ENCODE measurements at regions not wholly inside any gene's neighbourhood (a gene's known extent, or its start where the extent isn't known, plus 50 kb on each side); places are given as distances from the start of the nearest gene placed in this dataset.

- intact Hi-C loops (cut with DNase I, micrococcal nuclease) = no loop called here
- H3K4me3 ChIP-seq (ENCODE audit: low read length) = no peak overlapping the region
- no peak overlapping the region for H3K27ac Mint-ChIP-seq
- peaks cover 6% of the 10 kb centered on the region for H3K9me3 Mint-ChIP-seq
- TF ChIP-seq CTCF (IDR thresholded peaks at IDR 0.05) = no peak
- no peaks in the 10 kb centered on the region for H3K27me3 ChIP-seq (ENCODE audit: control insufficient read depth in 1 of 2, insufficient read depth in 2 of 2, low read length in 2 of 2)
- peaks cover 0 to 9% of the 10 kb centered on the region in 2 experiments for H3K9me3 ChIP-seq (ENCODE audit: control insufficient read depth in 1 of 2, insufficient read depth in 1 of 2, low read length in 2 of 2)
- ATAC-seq (ENCODE audit: poor library complexity) (no peak), DNase-seq (no peak)
- no peaks in the 10 kb centered on the region for H3K36me3 Mint-ChIP-seq (ENCODE audit: low read depth)
- no peak overlapping the region for H3K27ac ChIP-seq (ENCODE audit: low read depth in 1 of 2, low read length in 2 of 2)
- no peaks in the 10 kb centered on the region for H3K4me1 ChIP-seq (ENCODE audit: insufficient read depth, low read length)
- H3K27me3 Mint-ChIP-seq = no peaks in the 10 kb centered on the region
- no peaks in the 10 kb centered on the region for H3K36me3 ChIP-seq (ENCODE audit: insufficient read depth, low read length)
- H3K4me3 Mint-ChIP-seq = no peak overlapping the region
- POLR2A ChIA-PET = no interaction called here
- no peaks in the 10 kb centered on the region for H3K4me1 Mint-ChIP-seq (ENCODE audit: low read depth)
- CTCF ChIA-PET = no interaction called here
Observed at GRCh38 chr12:83691730-83692129, 1005.0 kb downstream of the TMTC2 start.

- ChIA-PET CTCF (no interaction called here), POLR2A (no interaction called here)
- no peaks in the 10 kb centered on the region for H3K36me3 ChIP-seq (ENCODE audit: insufficient read depth, low read length)
- Mint-ChIP-seq H3K9me3 (peaks cover 10% of the 10 kb centered on the region), H3K4me1 (ENCODE audit: low read depth) (no peaks in the 10 kb centered on the region), H3K4me3 (no peak overlapping the region), H3K36me3 (ENCODE audit: low read depth) (no peaks in the 10 kb centered on the region), H3K27ac (no peak overlapping the region), H3K27me3 (no peaks in the 10 kb centered on the region)
- H3K27ac ChIP-seq (ENCODE audit: low read depth in 1 of 2, low read length in 2 of 2) = no peak overlapping the region
- H3K9me3 ChIP-seq (ENCODE audit: control insufficient read depth in 1 of 2, insufficient read depth in 1 of 2, low read length in 2 of 2) = peaks cover 0 to 3% of the 10 kb centered on the region in 2 experiments
- no peak for TF ChIP-seq CTCF (IDR thresholded peaks at IDR 0.05)
- intact Hi-C loops (cut with DNase I, micrococcal nuclease) = no loop called here
- no peak overlapping the region for H3K4me3 ChIP-seq (ENCODE audit: low read length)
- ATAC-seq (ENCODE audit: poor library complexity) = no peak
- DNase-seq = no peak
- no peaks in the 10 kb centered on the region for H3K4me1 ChIP-seq (ENCODE audit: insufficient read depth, low read length)
- H3K27me3 ChIP-seq (ENCODE audit: control insufficient read depth in 1 of 2, insufficient read depth in 2 of 2, low read length in 2 of 2) = no peaks in the 10 kb centered on the region
Observed at GRCh38 chr12:83690465-83690864, 1003.8 kb downstream of the TMTC2 start.

GRCh38 chr12:83689333-83689732 is 1002.6 kb downstream of the TMTC2 start:
- ChIA-PET POLR2A (no interaction called here), CTCF (no interaction called here)
- Mint-ChIP-seq H3K9me3 (peaks cover 9% of the 10 kb centered on the region), H3K36me3 (ENCODE audit: low read depth) (no peaks in the 10 kb centered on the region), H3K4me1 (ENCODE audit: low read depth) (no peaks in the 10 kb centered on the region), H3K27me3 (no peaks in the 10 kb centered on the region), H3K27ac (no peak overlapping the region), H3K4me3 (no peak overlapping the region)
- no peak for DNase-seq
- H3K4me3 ChIP-seq (ENCODE audit: low read length) = no peak overlapping the region
- no peaks in the 10 kb centered on the region for H3K27me3 ChIP-seq (ENCODE audit: control insufficient read depth in 1 of 2, insufficient read depth in 2 of 2, low read length in 2 of 2)
- ATAC-seq (ENCODE audit: poor library complexity) = no peak
- no peaks in the 10 kb centered on the region for H3K36me3 ChIP-seq (ENCODE audit: insufficient read depth, low read length)
- no peak for TF ChIP-seq CTCF (IDR thresholded peaks at IDR 0.05)
- intact Hi-C loops (cut with DNase I, micrococcal nuclease) = no loop called here
- H3K4me1 ChIP-seq (ENCODE audit: insufficient read depth, low read length) = no peaks in the 10 kb centered on the region
- no peak overlapping the region for H3K27ac ChIP-seq (ENCODE audit: low read depth in 1 of 2, low read length in 2 of 2)
- H3K9me3 ChIP-seq (ENCODE audit: control insufficient read depth in 1 of 2, insufficient read depth in 1 of 2, low read length in 2 of 2) = peaks cover 0 to 3% of the 10 kb centered on the region in 2 experiments

All from CD4-positive, alpha-beta T cell (primary cell).